SK-N-MC (cell line): ENCODE measurements at regions not wholly inside any gene's neighbourhood (a gene's known extent, or its start where the extent isn't known, plus 50 kb on each side); places are given as distances from the start of the nearest gene placed in this dataset.

Experiments
- EZH2 ChIP-seq: fragments of 200-600 bp; sonication (generic); IDR thresholded peaks from one replicate; pipeline ENCODE4 v1.6.1; 2017; ENCODE audit warnings: antibody characterized with exemption
- FOXP2 ChIP-seq: optimal IDR thresholded peaks from 2 replicates; pipeline ENCODE3; 2011; ENCODE audit warnings: mild to moderate bottlenecking, moderate library complexity; ENCODE audit not compliant: insufficient read depth; ENCODE audit errors: extremely low read length, control extremely low read depth
- POLR2AphosphoS5 ChIP-seq: IDR thresholded peaks from 2 replicates; pipeline ENCODE4 v1.6.1; 2012; ENCODE audit warnings: mild to moderate bottlenecking, low read depth, low read length, borderline replicate concordance

DNA sequence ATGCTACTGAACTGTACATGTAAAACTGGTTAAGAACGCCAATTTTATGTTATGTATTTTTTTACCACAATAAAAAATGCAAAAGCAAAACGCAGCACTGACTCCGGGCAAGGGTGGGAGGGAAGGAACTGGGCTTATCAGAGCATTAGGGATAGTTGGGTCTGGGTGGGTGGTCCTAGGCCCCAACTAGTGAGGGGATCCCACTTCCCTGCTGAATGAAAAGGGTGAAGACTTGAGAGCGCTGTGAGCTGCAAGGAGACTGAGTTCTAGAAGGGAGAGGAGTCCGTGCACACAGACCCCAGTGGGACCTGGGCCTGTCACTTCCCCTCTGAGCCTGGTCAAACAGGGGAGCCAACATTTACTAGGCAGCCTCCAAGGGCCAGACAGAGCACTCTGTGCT, 98.6 kb downstream of the TPRA1 start:
- TF ChIP-seq POLR2AphosphoS5 (no peak), EZH2 (no peak), FOXP2 (no peak)
